GM12875 (cell line): ENCODE measurements at regions not wholly inside any gene's neighbourhood (a gene's known extent, or its start where the extent isn't known, plus 50 kb on each side); places are given as distances from the start of the nearest gene placed in this dataset.

Experiments
- H3K4me3 ChIP-seq: one replicate; pipeline ENCODE4 v1.5.1; 2011; ENCODE audit warnings: low read depth, low read length, control low read depth
- TF ChIP-seq, protein P1 (sequence below): IDR thresholded peaks from 2 replicates; pipeline ENCODE4 v1.5.1; 2011; ENCODE audit warnings: low read depth, mild to moderate bottlenecking, control low read depth, inconsistent platforms, low read length, moderate library complexity, borderline replicate concordance; ENCODE audit not compliant: insufficient read depth

DNA sequence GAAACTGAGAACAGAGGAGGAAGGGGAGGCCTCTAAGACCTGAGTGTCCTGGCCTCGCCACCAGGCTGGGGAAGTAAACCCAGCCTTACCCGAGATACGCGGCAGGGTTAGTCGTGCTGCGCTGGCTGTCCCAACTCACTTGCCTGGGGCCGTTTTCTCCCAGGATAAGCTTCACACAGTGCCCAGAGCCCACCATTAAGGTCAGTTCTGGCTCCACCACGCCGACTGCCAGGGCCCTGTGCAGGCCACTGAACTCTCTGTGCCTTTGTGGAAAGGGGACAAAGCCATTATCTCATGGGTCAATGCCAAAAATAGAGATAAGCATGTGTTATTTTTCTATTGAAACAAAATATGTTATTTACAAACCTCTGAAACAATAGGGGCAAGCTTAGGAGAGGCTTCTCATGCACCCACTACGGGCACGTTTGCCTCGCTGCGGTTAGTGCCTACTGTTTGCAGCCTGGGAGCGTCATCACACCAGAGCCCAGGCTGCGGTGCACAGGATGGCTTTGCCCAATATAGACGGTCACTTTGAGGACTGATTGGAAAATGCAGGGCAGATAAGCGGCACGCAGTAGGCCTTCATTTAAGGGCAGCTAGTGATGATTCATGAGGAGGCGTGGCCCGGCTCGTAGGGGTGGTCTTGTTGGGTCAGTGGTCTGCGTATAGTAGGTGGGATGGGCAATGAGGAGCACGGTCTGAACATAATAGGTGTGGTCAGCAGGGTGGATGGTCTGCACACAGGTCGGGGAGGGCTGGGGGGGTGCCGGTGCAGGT lies 242.1 kb downstream of the GLI2 start:
- no peak overlapping the region for H3K4me3 ChIP-seq
- TF ChIP-seq, protein P1, sequence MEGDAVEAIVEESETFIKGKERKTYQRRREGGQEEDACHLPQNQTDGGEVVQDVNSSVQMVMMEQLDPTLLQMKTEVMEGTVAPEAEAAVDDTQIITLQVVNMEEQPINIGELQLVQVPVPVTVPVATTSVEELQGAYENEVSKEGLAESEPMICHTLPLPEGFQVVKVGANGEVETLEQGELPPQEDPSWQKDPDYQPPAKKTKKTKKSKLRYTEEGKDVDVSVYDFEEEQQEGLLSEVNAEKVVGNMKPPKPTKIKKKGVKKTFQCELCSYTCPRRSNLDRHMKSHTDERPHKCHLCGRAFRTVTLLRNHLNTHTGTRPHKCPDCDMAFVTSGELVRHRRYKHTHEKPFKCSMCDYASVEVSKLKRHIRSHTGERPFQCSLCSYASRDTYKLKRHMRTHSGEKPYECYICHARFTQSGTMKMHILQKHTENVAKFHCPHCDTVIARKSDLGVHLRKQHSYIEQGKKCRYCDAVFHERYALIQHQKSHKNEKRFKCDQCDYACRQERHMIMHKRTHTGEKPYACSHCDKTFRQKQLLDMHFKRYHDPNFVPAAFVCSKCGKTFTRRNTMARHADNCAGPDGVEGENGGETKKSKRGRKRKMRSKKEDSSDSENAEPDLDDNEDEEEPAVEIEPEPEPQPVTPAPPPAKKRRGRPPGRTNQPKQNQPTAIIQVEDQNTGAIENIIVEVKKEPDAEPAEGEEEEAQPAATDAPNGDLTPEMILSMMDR, result no peak

DNA sequence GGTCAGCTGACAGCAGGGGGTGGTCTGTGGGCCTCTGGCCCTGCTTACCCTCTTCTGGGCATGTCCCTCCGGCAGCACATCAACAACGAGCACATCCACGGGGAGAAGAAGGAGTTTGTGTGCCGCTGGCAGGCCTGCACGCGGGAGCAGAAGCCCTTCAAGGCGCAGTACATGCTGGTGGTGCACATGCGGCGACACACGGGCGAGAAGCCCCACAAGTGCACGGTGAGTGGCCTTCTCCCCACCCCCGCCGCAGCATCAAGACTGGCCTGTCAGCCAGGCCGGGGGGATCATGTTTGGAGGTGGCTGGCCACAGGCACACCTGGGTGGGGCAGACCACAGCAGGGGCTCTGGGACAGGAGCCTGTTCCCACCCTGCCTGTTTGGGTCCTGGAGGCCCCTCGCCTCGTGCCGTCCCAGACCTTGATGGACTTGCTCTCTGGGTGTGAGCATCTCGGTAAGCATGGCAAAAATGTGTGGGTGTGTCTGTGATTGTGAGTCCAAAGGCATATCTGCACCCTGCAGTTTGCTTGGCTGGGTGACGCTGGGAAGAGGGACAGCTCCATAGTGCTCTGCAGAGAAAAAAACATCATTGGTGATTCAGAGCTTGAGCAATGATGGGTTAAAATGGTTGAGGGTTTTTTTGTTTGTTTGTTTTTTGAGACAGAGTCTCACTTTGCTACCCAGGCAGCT lies 242.8 kb downstream of the GLI2 start:
- H3K4me3 ChIP-seq, result no peak overlapping the region
- TF ChIP-seq, protein P1, result no peak

DNA sequence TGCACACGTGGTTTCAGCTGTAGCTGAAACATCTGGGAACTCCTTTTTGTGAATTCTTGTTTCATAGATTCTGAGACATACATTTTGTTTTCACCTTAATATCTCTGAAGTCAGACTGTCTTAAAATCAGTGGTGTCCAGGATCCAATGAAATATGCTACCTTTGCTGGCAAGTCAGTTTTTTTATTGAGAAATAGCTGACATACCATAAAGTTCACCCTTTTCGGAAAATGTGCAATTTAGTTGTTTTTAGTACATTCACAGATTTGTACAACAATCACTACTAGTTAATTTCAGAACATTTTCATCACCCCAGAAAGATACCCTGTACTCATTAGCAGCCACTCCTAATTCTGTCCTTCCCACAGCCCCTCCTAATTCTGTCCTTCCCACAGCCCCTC lies 243.7 kb downstream of the GLI2 start:
- TF ChIP-seq, protein P1, result no peak
- no peak overlapping the region for H3K4me3 ChIP-seq

DNA sequence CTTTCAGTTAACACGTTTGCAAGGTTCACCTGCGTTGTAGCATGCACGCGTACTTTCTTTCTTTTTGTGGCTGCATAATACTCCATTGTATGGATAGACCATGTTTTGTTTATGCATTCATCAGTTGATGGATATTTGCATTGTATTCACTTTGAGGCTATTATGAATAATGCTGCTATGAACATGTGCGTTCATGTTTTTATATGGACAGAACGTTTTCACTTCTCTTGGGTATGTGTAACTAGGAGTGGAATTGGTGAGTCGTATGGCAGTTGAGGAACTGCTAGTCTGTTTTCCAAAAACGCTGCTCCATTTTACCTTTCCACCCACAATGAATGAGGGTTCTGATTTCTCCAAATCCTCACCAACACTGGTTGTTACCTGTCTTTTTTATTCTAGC lies 244.3 kb downstream of the GLI2 start:
- TF ChIP-seq, protein P1, result no peak
- no peak overlapping the region for H3K4me3 ChIP-seq

DNA sequence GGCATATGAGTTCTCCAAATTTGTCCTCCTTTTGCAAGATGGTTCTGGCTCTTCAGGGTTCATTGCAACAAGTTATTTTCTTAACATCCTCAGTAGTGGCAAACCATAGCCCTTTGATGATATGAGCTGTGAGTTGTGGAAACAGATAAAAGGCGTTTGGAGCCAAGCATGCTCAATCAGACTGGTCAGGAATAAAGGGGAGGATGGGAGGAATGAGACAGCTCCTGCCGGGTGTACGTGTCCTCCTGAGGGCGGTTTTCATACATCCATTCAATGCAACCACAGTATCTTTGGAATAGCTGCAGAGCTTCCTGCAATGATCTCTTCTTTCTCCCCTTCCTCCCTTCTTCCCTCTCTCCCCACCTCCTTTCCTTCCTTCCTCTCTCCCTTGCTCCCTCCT lies 245.8 kb downstream of the GLI2 start:
- TF ChIP-seq, protein P1, result no peak
- no peak overlapping the region for H3K4me3 ChIP-seq

DNA sequence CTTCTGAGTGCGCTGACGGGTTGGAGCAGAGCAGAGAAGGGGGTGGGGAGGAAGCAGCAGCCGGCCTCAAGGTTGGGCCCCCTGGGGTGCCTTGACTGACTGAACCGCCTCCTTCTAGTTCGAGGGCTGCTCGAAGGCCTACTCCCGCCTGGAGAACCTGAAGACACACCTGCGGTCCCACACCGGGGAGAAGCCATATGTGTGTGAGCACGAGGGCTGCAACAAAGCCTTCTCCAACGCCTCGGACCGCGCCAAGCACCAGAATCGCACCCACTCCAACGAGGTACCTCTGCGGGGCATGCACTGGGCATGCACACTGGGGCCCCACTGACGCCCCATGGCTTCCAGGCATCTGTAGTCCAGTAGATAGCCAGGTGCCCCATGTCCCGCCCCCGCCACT lies 246.9 kb downstream of the GLI2 start:
- H3K4me3 ChIP-seq, result no peak overlapping the region
- TF ChIP-seq, protein P1, result no peak

DNA sequence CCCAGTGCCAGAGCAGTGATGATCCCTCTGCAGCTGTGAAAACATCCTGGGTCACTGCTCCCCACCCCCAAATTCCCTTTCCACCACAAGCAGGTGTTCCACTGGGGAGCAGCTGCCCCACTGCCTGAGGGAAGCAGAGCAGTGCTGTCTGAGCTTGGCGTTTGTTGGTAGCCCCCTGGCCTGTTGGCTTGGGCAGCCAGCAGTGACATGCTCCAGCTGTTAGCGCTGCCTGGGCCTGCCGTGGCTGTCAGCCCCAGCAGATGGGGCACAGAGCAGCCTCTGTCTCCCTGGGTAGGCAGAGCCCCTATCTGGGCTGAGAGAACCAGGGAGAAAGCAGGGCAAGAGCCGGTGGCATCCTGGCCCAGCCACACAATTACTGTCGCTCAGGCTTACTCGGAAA lies 247.7 kb downstream of the GLI2 start:
- no peak overlapping the region for H3K4me3 ChIP-seq
- TF ChIP-seq, protein P1, result no peak
